ENCODE measurements at regions not wholly inside any gene's neighbourhood (a gene's known extent, or its start where the extent isn't known, plus 50 kb on each side); places are given as distances from the start of the nearest gene placed in this dataset.

DNA sequence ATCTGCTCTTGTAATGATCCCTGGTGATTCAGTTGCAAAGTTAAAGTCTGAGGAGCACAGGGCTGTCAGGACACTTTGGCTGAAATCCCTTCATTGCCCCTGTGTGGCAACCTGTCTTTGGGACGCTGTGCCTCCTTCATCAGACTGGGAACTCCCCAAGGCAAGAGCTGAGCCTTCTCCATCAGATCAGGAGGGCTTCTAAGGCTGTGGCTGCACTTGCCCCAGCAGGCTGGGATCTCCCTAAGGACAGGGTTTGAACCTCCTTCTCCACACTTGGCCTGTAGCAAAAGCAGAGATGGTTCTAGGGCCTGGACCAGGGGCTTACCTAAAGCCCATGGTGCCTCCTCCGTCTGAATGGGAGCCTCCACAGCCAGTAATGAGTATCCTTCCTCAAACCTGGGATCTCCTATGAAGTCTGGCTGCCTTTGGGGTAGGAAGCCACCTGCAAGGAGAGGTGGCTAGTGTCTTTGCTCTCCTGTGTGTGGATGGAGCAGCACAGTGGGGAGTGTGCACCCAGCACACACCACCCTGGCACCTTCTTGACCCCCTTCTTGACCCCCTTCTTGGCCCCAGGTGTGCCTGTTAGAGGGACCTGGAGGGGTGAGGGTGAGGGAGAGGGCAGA, 79.0 kb upstream of the NKD1 start:
- DNase-seq: no peak

DNA sequence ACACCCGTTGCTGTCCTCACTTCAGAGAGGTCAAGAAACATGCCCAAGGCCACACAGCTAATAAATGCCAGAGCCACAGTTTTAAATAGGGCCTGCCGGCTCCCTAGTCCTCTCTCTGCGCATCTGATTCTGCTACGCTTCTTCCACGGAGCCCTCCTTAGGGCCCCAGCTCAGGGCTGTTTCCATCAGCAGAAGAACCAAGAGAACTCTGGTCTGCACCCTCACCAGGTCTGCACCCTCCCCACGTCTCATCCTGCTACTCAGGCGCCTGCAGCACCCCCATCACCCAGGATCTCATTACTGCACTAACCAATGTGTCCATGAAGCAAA, 79.5 kb upstream of the NKD1 start:
- no peak for DNase-seq

DNA sequence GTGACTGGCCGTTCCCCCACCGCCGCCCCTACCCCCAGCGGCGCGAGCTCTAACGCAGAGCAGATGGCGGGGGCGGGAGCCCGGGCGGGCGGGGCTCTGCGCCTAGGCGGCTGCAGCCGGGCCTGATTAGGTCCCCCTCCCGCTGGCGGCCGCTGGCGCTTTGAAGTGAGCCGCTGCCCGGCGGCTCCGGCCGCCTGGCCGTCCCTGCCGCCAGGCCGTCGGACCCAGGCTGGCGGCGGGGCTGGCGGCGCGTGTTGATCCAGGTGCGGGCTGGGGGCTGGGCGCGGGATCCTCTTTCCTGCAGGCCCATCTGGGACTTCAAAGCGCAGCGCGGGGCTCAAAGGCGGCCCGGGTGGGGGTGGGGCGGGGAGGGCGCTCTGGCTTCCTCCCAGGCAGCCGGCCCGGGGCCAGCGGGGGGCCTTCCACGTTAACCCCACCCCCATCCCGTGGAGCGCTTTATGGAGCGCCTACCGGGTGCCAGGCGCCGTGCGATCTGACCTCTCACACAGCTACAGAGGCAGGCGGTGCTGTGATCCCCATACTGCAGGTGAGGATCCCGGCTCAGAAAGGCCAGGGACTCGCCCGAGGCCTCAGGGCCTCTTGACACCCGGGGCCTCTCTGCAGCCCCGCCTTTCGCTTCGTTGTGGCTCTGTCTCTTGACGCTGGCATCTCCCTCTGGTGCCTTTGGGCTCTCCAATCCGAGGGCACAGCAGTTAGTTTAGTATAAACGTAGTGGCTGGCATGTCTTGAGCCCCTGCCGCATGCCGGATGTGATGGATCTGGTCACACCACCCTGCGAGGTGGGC, 80.0 kb upstream of the NKD1 start:
- DNase-seq: no peak

DNA sequence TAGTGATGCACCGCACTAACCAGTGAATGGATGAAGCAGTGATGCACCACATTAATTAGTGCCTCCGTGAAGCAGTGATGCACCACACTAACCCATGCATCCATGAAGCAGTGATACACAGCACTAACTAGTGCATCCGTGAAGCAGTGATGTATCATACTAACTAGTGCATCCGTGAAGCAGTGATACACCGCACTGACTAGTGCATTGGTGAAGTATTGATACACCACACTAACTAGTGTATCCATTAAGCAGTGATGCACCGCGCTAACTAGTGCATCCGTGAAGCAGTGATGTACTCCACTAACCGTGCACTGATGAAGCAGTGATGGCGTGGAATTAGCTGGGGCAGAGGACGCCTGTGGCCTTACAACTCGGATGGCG, 80.6 kb upstream of the NKD1 start:
- no peak for DNase-seq

DNA sequence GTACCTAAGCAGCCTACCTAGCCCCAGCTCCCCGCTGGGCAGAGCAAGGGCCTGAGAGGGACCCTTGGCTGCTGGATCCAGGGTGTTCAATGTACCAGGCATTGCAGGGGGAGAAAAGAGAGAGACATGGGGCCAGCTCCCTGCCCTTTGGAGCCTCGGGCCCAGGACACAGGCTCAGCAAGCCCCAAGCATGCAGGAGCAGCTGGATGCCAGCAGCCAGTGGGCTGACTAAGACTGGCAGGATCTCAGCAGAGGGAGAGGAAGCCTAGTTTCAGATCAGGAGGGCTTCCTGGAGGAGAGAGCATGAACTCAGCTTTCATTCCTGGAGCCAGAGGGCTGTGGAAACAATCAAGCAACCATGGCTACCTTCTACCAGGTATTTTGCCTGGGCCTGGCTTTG, 82.0 kb upstream of the NKD1 start:
- DNase-seq: no peak

DNA sequence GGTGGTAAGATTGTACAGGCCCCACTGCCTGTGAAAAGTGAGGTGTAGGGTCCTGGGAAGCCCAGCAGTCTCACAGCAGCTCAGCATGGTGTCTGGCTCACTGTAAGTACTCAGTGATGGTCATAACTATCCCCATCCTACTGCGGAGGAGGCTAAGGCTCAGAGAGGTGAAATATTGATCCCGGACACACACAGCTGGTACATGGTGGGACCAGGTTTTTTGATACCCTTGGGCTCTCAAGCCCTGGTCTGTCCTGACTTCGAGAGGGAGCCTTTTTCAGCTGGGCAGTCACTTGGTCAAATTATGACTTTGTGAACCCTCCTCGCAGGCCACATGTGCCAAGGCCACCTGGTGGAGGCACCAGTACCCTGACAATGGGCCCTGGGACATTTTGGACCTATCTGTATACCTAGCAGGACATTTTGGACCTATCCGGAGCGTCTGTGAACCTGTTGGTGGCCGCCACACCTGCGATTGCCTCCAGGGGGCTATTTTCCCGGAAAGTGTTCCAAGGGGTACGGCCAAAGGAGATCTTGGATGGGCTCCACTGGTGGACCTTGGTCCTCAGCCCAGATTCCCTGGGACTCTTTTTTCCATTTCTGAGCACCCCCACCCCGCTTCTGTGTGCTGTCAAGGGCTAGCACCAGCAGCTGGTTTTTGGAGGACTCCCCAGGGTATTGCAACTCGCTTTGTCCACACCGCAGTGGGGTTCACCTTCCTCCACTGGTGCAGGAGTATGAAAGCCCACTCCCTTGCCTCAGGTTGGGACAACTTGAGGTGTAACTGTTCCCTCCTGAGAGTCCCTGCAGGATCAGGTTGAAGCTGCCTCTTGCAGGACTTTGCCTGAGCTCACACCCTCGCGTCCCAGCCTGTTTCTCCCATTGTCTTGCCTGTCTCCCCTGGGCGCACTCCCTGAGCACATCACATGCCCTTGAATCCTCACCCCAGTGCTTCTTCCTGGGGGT, 83.6 kb upstream of the NKD1 start:
- no peak for DNase-seq

DNA sequence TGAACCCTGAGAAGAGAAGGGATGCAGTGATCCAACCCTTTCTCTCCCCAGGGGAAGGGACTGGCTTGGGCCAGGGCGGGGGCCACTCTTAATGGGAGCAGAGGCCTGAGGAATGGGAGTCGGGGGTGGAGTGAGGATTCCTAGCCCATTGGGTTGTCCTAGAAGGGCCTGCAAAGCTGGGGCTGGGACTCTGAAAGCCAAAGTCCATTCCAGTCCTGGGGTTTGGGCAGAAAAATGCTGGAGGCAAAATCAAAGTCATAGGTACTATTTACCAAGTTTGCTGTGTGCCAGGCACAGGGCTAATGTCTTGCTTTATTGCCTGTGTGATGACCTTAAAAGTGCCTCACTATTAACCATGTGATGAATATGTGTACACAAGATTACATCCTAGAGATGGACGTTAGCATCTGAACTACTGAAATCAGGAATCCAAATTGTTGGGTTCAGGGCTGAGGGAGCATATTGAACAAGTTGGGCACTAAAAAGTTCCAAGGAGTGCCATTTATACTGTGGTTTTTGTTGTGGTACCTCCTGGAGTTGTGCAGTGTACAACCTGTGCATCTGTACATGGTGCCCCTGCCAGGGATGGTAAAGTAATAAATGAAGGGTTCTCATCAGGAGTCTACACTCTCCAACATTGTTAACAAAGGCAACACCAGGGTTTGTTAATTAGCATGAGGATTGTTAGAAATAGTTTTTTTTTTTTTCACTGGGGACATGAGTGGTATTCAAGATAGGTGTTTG, 84.4 kb upstream of the NKD1 start:
- no peak for DNase-seq

DNA sequence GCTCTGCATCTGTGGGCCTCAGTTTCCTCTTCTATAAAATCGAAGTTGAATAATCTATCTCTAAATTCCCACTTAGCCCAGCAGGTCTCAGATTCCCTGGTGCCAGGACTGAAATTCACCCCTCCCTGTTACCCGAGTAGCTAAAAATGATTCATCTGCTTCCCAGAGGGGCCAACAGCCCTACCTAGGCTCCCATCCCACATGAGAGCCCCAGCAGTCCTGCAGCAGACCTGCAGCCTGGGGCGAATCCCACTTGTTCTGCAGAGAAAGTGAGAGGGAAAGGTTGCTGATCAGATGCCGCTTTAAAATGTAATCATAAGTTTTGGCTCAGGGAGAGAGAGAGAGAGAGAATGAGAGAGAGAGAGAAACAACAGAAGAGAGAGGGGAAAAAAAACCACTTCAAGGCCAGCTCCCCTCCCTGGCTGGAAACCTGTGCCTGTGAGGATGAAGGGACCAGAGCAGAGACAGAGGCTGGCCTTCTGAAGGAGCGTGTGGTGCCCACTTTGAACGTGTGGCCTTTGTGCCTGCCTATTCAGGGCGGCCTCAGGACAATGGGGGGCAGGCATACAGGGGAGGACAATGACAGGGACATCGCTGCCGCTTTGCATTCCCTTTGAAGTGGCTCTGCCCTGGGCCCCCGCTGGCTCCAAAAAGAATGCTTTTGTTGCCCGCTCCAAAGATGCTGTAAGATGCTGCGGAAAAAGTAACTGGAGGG, 85.2 kb upstream of the NKD1 start:
- no peak for DNase-seq

DNA sequence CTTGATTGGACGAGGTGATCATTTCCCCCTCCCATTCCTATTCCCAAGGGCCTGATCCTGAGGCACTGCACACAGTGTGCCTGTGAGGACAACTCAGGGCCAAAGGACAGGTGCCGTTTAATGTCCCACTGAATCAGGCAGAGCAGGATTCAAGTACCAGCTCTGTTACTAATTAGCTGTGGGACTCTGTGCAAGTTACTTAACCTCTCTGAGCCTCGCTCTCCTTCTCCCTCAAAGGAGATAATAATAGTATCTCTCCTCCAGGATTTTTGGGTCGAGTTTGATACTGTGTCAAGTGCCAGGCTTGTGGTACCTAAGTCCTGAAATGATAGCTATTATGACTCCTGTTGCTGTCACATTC, 86.8 kb upstream of the NKD1 start:
- no peak for DNase-seq

DNA sequence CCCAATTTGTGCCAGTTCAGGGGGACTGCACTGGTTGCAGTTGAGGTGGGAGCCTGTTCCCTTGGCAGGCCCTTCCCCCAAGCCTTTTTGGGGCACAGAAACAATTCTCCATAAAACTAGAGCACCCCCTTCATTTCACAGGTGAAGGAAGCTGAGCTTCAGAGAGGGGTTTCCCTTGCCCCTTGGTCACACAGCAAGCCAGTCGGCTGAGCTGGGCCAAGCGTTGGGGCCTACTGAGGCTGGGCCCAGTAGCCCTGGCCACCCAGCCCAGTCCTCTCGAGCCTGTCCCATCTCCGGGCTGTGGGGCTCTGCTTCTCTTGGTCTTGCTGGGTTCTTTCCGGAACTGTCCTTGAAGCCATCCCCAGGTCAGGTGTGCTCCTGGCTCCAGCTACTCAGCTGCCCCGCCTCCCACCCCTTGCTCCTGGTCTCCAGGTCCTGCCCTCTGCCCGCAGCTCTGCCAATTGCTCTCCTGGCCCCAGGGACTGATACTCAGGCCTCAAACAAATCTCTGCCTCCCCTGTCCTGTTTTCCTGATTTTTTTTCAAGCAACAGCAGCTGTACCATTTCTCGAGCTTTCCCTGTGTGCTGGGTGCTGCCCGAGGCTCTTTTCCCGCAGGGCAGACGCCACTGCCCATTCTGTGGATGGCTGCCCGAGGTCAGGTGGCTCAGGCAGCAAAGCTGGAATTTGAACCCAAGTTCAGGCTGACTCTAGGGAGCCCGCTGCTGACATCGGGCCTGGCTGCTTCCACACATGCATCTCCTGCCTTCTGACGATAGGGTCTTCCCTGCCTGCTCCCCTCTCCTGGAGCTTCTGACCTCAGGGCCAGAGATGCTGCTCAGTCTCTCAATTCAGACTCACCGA, 87.4 kb upstream of the NKD1 start:
- DNase-seq: no peak

DNA sequence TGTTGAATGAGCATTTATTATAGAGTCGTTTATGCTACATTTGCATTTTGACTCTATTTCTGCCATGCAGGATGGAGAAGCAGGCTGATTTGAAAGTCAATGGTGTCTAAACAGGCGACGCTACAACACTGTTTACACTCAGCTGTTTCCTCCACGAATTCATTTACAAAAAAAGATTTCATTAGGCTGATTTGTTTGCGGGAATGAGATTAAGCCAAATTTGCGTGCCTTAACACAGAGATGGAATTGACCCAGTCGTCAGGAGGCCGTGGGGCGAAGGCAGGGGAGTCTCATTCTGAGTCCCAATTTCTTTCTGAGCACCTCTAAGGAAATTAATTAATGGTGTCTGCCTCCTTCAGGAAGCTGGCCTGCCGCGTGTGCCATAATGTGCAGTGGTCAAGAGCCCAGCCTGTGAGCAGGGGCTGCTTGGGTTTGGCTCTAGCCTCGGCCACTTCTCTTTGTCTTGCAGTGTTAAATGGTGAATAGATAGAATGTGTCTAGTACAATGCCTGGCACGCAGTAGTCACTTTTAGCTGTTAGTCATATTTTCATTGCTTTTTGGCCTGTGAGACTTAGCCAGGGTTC, 88.6 kb upstream of the NKD1 start:
- DNase-seq: no peak

DNA sequence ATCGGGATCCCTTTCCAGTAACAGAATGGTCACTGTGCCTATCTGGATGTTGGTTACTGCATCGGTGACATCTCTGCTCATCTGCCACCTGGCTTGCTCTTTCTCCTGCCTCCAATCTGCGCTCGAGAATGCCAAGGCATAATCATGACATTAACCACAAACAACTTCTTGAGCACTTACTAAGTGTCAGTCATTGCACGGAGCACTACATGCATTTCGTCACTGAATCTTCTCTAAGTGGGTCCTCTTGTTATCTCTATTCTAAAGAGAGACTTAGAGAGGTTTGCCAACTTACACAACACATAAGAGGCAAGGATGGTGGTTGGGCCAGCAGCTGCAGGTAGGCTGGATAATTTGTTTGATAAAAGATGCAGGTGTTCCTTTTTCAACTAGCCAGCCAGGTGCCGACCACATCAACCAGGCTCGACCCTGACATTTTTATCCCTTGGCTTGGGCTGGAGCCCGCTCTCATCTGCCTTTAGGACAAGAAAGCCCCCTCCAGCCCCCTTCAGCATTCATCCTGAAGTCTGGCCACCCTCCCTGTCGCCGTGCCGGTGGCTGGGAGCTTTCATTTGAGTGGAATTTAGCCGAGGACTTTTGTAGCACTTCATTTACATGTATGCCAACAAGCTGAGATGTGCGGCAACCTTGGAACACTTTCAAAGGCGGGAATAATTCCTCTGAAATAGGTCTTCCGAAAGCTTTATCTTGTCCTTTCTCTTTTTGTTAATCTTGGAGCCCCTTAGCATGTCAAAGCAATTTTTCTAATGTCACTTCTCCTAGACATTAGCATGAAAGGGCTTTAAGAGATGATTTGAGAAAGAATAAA, 89.3 kb upstream of the NKD1 start:
- no peak for DNase-seq

DNA sequence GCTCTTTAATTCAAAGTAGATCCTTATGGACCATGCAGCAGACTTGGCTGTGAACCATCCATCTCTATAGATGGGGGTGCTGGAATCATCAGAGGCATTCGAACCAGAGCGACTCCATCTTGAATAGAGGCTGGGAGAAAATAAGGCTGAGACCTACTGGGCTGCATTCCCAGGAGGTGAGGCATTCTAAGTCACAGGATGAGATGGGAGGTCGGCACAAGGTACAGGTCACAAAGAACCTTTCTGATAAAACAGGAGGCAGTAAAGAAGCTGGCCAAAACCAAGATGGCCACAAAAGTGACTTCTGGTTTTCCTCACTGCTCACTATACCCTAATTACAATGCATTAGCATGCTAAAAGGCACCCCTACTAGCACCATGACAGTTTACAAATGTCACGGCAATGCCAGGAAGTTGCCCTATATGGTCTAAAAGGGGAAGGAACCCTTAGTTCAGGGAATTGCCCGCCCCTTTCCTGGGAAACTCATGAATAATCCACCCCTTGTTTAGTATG, 89.2 kb upstream of the BRD7 start:
- no peak for DNase-seq

DNA sequence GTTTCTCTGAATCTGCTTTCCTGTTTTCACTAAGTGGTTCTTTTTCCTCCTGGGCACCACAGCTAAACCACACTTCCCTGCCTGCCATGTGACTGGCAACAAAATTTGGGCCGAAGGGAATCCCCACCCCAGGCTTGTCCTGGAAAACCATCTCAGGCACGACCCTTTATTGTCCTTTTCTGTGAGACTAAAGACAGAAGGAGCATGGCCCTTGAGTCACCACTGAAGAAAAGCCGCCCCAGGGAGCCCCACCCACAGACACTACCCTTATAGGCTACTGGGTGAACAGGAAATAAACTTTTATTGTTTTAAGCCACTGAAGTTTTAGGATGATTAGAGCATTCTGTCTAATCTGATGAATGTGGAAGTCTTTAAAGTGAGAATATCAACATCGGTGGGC, 88.6 kb upstream of the BRD7 start:
- no peak for DNase-seq

DNA sequence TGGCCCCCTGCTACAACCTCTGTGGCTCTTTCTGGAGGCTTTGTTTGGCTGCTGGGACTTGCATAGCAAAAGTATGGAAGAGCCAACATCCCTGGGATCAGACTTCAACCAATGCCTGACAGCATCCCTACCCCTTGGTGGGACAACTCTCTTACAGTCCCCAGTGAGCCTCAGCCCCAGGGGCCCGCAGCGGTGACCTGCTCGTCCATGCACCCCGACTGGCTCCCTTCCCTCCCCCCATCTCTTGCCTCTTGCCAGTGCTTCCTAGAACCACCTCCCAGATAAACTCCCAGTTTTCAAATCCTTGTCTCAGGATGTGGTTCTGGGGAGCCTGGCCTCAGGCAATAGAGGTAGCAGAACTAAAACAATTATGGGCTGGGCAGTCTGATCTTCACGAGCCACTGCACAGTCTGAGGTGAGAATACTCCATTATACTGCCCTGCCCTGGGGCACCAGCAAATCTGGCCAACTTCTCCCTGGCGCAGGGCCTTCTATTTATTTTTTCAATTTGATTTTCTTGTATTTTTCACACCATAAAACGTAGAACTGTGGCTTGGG, 86.6 kb upstream of the BRD7 start:
- no peak for DNase-seq

DNA sequence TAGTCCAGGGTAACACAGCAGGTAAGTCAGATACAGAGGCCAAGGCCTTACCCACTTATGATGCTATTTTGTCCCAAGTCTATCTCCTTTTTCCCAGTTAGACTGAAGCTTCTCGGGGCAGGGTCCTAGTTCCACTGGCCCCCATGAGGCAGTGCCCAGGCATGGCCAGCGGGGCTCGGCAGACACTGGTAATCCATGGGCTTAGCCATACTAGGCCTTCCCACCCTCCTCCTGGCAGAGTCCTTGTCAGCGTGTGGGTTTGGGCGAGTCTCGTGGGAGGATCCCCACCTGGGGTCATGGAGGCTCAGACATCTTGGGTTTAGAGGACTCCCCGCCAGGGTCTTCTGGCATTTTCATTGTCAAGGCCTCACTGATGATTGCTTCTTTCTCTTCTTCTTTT, 84.7 kb upstream of the BRD7 start:
- DNase-seq: no peak

DNA sequence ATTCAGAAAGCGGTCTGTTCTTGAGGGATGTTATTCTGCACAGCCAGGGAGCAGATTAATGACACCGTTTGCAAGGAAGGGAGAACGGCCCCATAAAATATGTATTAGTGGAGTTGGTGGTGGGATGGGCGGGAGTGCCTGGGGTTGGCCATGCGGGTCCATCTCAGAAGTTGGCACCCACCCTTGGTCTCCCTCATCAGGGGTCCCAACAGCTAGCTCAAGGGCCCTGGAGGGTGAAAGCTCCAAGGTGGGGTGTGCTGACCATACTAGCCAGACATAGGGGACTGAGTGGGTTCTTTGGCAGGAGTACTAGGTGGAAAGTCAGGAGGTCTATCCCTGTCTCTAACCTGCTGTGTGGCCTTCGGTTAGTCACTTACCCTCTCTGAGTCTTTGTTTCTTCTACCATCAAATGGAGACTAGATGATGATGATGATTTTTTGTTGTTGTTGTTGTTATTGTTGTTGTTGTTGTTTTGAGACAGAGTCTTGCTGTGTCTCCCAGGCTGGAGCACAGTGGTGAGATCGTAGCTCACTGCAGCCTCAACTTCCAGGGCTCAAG, 83.2 kb upstream of the BRD7 start:
- DNase-seq: no peak

DNA sequence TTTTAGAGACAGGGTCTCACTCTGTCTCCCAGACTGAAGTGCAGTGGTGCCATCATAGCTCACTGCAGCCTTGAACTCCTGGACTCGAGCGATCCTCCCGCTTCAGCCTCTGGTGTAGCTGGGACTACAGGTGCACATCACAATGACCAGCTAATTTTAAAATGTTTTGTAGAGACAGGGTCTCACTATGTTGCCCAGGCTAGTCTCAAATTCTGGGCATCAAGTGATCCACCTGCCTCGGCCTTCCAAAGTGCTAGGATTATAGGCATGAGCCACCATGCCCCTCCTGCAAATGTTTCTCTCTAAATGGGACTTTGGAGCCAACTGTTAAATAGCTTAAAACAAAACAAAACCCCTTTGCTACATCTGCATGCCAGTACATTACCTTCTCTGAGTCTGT, 82.2 kb upstream of the BRD7 start:
- no peak for DNase-seq

DNA sequence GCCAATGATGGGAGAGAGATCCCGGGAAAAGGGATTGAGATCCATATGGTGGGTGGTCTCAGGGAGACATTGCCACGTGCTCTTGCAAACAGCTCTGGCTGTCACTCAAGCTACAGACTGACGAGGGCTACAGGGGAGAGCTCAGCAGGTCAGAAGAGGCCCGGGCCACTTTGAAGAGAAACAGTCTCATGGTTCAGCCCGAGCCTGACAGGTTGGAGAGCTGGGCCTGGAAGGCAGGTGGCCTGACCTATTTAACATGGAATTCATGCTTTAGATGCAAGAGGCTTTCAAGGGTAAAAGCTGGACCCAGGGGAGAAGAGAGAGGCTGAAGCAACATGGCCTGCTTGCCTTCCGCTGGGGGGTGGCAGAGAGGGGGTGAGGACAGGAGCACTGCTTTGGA, 81.0 kb upstream of the BRD7 start:
- no peak for DNase-seq

Measured in dermis blood vessel endothelial cell (primary cell).